ENCODE measurements at regions not wholly inside any gene's neighbourhood (a gene's known extent, or its start where the extent isn't known, plus 50 kb on each side); places are given as distances from the start of the nearest gene placed in this dataset.

DNA sequence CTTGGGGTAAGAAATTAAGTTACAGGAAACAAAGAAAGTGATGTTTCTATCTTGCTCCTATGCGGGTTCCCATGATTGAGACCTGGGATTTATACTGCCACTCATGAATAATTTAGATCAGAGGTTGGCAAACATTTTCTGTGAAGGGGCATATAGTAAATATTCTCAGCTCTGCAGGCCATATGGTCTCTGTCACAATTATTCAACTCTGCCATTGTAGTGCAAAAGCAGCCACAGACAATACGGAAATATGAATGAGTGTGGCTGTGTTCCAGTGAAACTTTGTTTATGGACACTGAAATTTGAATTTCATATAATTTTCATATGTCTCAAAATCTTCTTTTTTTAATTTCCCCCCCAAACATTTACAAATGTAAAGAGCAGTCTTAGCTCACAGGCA is 127.2 kb downstream of the FOXD2 start:
- no peak for DNase-seq (ENCODE audit: low spot score)
- in situ Hi-C loops (cut with MboI; ENCODE audit: low pct_unique_long_range_greater_than_20kb, low sequenced_read_pairs, unreplicated experiment): no loop called here
- TF ChIP-seq, protein P1, sequence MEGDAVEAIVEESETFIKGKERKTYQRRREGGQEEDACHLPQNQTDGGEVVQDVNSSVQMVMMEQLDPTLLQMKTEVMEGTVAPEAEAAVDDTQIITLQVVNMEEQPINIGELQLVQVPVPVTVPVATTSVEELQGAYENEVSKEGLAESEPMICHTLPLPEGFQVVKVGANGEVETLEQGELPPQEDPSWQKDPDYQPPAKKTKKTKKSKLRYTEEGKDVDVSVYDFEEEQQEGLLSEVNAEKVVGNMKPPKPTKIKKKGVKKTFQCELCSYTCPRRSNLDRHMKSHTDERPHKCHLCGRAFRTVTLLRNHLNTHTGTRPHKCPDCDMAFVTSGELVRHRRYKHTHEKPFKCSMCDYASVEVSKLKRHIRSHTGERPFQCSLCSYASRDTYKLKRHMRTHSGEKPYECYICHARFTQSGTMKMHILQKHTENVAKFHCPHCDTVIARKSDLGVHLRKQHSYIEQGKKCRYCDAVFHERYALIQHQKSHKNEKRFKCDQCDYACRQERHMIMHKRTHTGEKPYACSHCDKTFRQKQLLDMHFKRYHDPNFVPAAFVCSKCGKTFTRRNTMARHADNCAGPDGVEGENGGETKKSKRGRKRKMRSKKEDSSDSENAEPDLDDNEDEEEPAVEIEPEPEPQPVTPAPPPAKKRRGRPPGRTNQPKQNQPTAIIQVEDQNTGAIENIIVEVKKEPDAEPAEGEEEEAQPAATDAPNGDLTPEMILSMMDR (IDR thresholded peaks at IDR 0.05; ENCODE audit: extremely low read depth, insufficient read depth, missing control alignments): no peak

DNA sequence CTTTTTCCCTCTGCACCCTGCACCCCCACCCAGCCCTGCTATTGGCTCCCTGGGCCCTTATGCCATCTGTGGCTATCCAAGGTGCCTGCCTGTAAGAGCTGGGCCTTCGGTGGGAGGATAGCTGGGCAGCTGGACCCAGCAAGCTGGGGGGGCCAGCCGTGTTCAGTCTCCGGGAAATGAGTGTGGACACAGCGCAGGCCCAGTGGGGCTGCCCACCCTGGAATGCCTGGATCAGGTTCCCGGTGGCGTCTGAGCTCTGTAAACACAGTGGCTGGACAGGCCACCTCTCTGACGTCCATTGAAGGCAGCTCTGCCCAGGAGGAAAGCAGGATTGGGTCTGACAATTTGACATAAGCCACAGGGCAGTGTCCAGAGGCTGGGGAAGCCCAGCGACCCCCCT is 127.8 kb downstream of the FOXD2 start:
- no peak for DNase-seq (ENCODE audit: low spot score)
- in situ Hi-C loops (cut with MboI; ENCODE audit: low pct_unique_long_range_greater_than_20kb, low sequenced_read_pairs, unreplicated experiment): no loop called here
- TF ChIP-seq, protein P1 (IDR thresholded peaks at IDR 0.05; ENCODE audit: extremely low read depth, insufficient read depth, missing control alignments): no peak

DNA sequence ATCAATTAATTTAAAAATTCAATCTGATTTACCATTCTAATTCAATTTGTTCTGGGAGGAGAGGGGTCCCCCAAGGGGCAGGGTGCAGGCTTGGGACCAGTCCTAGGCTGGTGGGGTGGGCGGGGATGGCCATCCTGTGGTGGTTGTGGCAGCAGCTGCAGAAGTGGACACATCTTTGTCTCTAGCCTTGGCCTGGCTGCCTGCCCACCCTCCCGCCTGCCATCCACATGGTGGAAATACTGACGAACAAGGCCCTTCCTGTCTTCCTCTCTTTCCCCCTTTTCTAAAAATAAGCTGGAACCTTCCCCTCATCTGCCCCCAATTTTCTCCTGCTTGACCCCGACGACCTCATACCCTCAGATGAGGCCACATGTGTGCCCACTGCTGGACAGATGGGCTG is 130.9 kb downstream of the FOXD2 start:
- TF ChIP-seq, protein P1 (IDR thresholded peaks at IDR 0.05; ENCODE audit: extremely low read depth, insufficient read depth, missing control alignments): no peak
- in situ Hi-C loops (cut with MboI; ENCODE audit: low pct_unique_long_range_greater_than_20kb, low sequenced_read_pairs, unreplicated experiment): no loop called here

DNA sequence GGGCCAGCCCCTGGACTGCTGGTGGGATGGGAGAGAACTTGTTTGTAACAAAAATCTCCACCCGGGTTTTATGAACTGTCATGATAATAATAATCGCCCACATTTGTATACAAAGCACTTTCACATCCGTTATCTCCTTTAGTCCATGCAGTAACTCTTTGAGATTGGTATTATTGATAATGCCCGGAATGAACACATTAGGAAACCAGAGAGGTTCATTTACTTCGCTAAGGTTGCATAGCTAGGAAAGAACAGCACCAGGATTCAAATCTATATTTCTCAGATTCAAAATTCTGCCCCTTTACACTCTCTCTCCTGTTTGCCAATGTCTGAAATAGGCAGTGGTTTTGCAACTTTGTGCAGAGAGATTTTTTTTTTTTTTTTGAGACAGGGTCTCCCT is 131.4 kb downstream of the FOXD2 start:
- in situ Hi-C loops (cut with MboI; ENCODE audit: low pct_unique_long_range_greater_than_20kb, low sequenced_read_pairs, unreplicated experiment): no loop called here
- TF ChIP-seq, protein P1 (IDR thresholded peaks at IDR 0.05; ENCODE audit: extremely low read depth, insufficient read depth, missing control alignments): no peak
- no peak for DNase-seq (ENCODE audit: low spot score)

More for the DNA sequence above, 130.9 kb downstream of the FOXD2 start:
- DNase-seq (ENCODE audit: low spot score): no peak

DNA sequence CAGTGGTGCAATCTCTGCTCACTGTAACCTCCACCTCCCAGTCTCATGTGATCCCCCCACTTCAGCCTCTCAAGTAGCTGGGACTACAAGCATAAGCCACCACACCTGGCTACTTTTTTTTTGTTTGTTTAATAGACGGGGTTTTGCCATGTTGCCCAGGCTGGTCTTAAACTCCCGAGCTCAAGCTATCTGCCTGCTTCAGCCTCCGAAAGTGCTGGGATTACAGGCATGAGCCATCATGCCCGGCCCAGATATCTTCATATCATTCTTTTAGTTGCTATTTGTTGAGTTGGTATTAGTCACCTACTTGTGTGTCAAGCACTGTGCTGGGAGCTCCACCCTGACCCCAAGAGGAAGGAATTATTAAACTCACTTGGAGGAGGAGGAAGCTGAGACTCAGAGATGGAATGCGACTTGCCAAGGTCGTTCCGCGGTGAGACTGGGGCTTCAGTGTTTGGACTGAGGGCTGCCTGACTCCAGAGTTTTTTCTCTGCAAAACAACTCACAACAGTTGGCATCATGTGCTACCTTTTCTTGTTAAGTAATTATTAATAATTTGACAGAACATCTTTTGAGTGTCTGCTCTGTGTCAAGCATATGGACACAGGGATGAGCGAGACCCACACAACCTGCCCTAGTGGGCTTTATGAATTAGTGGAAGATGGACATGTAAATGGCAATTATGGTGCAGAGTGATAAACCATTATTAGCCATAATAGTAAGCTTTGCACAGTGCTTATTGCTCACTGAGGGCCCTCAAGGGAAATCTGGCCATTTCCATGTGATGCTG is 132.0 kb downstream of the FOXD2 start:
- in situ Hi-C loops (cut with MboI; ENCODE audit: low pct_unique_long_range_greater_than_20kb, low sequenced_read_pairs, unreplicated experiment): no loop called here
- TF ChIP-seq, protein P1 (IDR thresholded peaks at IDR 0.05; ENCODE audit: extremely low read depth, insufficient read depth, missing control alignments): no peak
- no peak for DNase-seq (ENCODE audit: low spot score)

DNA sequence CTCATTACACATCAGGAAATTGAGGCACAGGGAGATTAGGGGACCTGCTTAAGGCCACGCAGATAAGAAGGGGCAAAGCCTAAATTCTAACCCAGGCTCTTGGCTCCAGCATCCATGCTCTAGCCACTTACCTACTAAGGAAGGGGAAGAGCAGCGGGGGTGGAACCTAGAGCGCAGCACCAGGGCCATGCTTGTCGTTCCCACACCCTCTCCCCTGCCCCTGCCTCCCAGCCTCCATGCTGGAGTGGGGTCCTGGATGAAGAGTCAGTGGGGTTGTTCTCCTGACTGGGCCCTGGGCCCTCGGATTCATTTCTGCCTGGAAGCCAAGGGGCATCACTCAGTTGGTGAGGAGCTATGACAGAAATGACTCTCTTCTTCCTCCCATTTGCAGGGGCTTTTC is 133.3 kb downstream of the FOXD2 start:
- in situ Hi-C loops (cut with MboI; ENCODE audit: low pct_unique_long_range_greater_than_20kb, low sequenced_read_pairs, unreplicated experiment): no loop called here
- TF ChIP-seq, protein P1 (IDR thresholded peaks at IDR 0.05; ENCODE audit: extremely low read depth, insufficient read depth, missing control alignments): no peak
- DNase-seq (ENCODE audit: low spot score): no peak
